Peyer's patch (tissue), 4 donors: ENCODE measurements at regions not wholly inside any gene's neighbourhood (a gene's known extent, or its start where the extent isn't known, plus 50 kb on each side); places are given as distances from the start of the nearest gene placed in this dataset.
"Not testable (repeated sequence)": the region's sequence is repeated elsewhere in the genome, so short reads cannot be mapped to it uniquely, and the experiment has no call there.

Source experiments
- DNase-seq, 3 donors: peaks; one replicate each; pipeline ENCODE4 v3.0.0-alpha.2; 2017 to 2019
- H3K27ac ChIP-seq, 4 donors: fragments of 200-600 bp; sonication (generic); one replicate each; pipeline ENCODE4 v1.5.1; 2016 to 2019
- H3K27me3 ChIP-seq, 2 donors: fragments of 200-600 bp; sonication (generic); one replicate each; pipeline ENCODE4 v1.5.1; 2019
- H3K36me3 ChIP-seq, 3 donors: fragments of 200-600 bp; sonication (generic); one replicate each; pipeline ENCODE4 v1.5.1; 2016 to 2019
- H3K4me1 ChIP-seq, 4 donors: fragments of 200-600 bp; sonication (generic); one replicate each; pipeline ENCODE4 v1.5.1; 2016 to 2019
- H3K4me3 ChIP-seq, 4 donors: fragments of 200-600 bp; sonication (generic); 1 replicate in 3 of 4; 2 replicates in 1 of 4; pipeline ENCODE4 v1.5.1; 2016 to 2019; ENCODE audit warnings: mild to moderate bottlenecking in 1 of 4
- H3K9me3 ChIP-seq, 4 donors: fragments of 200-600 bp; sonication (generic); one replicate each; pipeline ENCODE4 v1.5.1; 2016 to 2019; ENCODE audit warnings: mild to moderate bottlenecking in 1 of 4
- CTCF ChIP-seq, 6 experiments: fragments of 450-650 bp in 4 of 6; fragments of 200-600 bp in 2 of 6; sonication (generic) in 1 of 6; IDR thresholded peaks; one replicate each; pipeline ENCODE4 v1.5.1; 2017 to 2019; ENCODE audit warnings: antibody characterized with exemption in 6 of 6, mild to moderate bottlenecking in 3 of 6, moderate library complexity in 1 of 6
- POLR2A ChIP-seq, 2 donors: fragments of 450-650 bp; IDR thresholded peaks; one replicate each; pipeline ENCODE4 v1.5.1; 2017; ENCODE audit warnings: antibody characterized with exemption in 2 of 2, mild to moderate bottlenecking in 2 of 2, moderate library complexity in 2 of 2

- H3K4me3 ChIP-seq: no peak overlapping the region
- no peak for DNase-seq
- no peaks in the 10 kb centered on the region for H3K36me3 ChIP-seq
- H3K9me3 ChIP-seq: no peaks in the 10 kb centered on the region
- no peak overlapping the region for H3K27ac ChIP-seq
- no peaks in the 10 kb centered on the region for H3K4me1 ChIP-seq
- no peak for TF ChIP-seq CTCF (IDR thresholded peaks at IDR 0.05)
- TF ChIP-seq POLR2A (IDR thresholded peaks at IDR 0.05): no peak
- H3K27me3 ChIP-seq: no peaks in the 10 kb centered on the region
Measured at GRCh38 chr21:15445327-15445726, 284.5 kb upstream of the USP25 start.

- no peak for DNase-seq
Measured at GRCh38 chr21:15446223-15446622, 283.6 kb upstream of the USP25 start.

GRCh38 chr21:15449556-15449955 lies 280.2 kb upstream of the USP25 start:
- Histone ChIP-seq H3K27ac (no peak overlapping the region), H3K9me3 (no peaks in the 10 kb centered on the region), H3K4me1 (no peaks in the 10 kb centered on the region), H3K4me3 (no peak overlapping the region), H3K36me3 (no peaks in the 10 kb centered on the region), H3K27me3 (no peaks in the 10 kb centered on the region)
- no peak for TF ChIP-seq CTCF (IDR thresholded peaks at IDR 0.05)
- no peak for TF ChIP-seq POLR2A (IDR thresholded peaks at IDR 0.05)
- DNase-seq: no peak

More at GRCh38 chr21:15446223-15446622, 283.6 kb upstream of the USP25 start:
- TF ChIP-seq CTCF (IDR thresholded peaks at IDR 0.05) (no peak), POLR2A (IDR thresholded peaks at IDR 0.05) (no peak)
- no peak overlapping the region for H3K27ac ChIP-seq
- no peaks in the 10 kb centered on the region for H3K4me1 ChIP-seq
- no peak overlapping the region for H3K4me3 ChIP-seq
- H3K27me3 ChIP-seq: no peaks in the 10 kb centered on the region
- no peaks in the 10 kb centered on the region for H3K36me3 ChIP-seq
- H3K9me3 ChIP-seq: no peaks in the 10 kb centered on the region

DNA sequence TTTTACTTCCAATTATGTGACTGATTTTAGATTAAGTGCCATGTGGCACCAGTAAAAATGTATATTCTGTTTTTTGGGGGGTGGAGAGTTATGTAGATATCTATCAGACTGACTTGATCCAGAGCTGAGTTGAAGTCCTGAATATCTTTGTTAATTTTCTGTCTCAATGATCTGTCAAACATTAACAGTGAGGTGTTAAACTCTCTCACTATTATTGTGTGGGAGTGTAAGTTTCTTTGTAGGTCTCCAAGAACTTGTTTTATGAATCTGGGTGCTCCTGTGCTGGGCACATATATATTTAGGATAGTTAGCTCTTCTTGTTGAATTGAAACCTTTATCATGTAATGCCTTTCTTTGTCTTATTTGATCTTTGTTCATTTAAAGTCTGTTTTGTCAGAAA lies 276.5 kb upstream of the USP25 start:
- peaks cover 0 to 5% (median 0%) of the 10 kb centered on the region in 4 donors for H3K4me1 ChIP-seq
- H3K27ac ChIP-seq: no peak overlapping the region
- TF ChIP-seq CTCF (IDR thresholded peaks at IDR 0.05) (no peak), POLR2A (IDR thresholded peaks at IDR 0.05) (no peak)
- no peaks in the 10 kb centered on the region for H3K27me3 ChIP-seq
- H3K36me3 ChIP-seq: no peaks in the 10 kb centered on the region
- no peaks in the 10 kb centered on the region for H3K9me3 ChIP-seq
- no peak overlapping the region for H3K4me3 ChIP-seq
- DNase-seq: no peak

- H3K27ac ChIP-seq, H3K4me1 ChIP-seq, H3K4me3 ChIP-seq, DNase-seq, H3K9me3 ChIP-seq, H3K27me3 ChIP-seq, H3K36me3 ChIP-seq: not testable (repeated sequence)
Measured at GRCh38 chr21:15453785-15454184, 276.0 kb upstream of the USP25 start.

GRCh38 chr21:15454931-15455330 lies 274.9 kb upstream of the USP25 start:
- H3K27ac ChIP-seq: peak overlapping the region in 1 of 4 donors; percentile 79
- H3K4me1 ChIP-seq, H3K36me3 ChIP-seq, H3K4me3 ChIP-seq, DNase-seq, H3K27me3 ChIP-seq, H3K9me3 ChIP-seq: not testable (repeated sequence)

- Histone ChIP-seq H3K27me3 (no peaks in the 10 kb centered on the region), H3K27ac (peak overlapping the region in 2 of 4 donors; percentile 48 to 79), H3K36me3 (no peaks in the 10 kb centered on the region), H3K4me1 (peaks cover 0 to 5% (median 0%) of the 10 kb centered on the region in 4 donors), H3K9me3 (no peaks in the 10 kb centered on the region), H3K4me3 (peak overlapping the region in 2 of 4 donors; percentile 9 to 51)
- TF ChIP-seq POLR2A (IDR thresholded peaks at IDR 0.05): no peak
- TF ChIP-seq CTCF (IDR thresholded peaks at IDR 0.05): no peak
- peak in 2 of 3 donors; percentile 85 to 88 for DNase-seq
Measured at GRCh38 chr21:15455819-15456462, 273.8 kb upstream of the USP25 start.
